ENCODE measurements at regions not wholly inside any gene's neighbourhood (a gene's known extent, or its start where the extent isn't known, plus 50 kb on each side); places are given as distances from the start of the nearest gene placed in this dataset.
A peak's percentile ranks its signal among the peaks of the same experiment; 100 is the strongest.

DNA sequence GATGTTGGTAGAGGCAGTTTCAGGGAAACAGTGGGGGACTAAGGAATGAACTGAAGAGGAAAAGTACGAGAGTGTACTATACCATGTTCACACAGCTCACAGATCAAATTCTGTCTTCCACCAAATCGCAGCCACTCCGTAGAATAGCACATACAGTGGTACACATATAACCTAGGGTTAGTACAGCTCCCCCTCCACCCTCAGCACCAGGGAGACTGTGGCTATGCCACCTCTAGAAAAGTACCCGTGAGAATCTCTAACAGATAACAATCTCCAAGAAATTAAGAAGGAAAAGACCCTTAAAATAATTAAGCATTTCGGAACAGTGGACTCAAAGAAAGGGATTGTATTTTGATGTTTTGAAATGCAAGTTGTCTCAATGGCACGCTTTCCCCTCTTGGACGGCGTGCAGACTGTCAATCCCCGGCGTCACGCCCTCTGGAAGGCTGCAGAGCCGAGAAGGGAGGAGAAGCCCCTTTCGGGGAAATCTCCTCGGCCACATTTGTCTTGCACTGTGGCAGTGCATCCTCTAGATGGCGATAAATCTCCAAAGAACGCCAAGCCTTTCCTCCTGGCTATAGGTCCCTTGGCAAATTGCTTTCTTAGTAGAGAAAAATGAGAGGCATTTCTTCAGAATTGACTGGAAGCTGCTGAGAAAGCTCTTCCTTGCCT, 345.0 kb downstream of the REEP3 start:
- DNase-seq: peak; percentile 71

DNA sequence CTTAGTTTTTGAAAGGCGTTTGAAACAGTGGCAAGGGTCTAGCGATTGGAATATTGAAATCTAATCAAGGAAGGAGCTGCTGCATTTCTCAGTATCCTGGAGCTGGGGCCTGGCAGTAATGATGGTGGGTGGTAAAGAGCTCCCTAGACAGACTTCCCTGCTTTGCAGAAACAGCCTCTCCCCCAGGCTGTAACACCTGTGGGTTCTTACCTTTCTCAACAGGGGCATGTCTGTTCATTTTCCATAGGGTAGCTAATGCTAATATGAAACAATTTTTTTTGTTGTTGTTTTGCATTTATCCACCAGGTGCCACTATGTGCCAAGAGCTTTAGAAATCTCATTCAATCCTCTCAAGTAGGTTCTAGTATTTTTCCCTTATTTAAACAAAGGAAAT, 345.5 kb downstream of the REEP3 start:
- no peak for DNase-seq

DNA sequence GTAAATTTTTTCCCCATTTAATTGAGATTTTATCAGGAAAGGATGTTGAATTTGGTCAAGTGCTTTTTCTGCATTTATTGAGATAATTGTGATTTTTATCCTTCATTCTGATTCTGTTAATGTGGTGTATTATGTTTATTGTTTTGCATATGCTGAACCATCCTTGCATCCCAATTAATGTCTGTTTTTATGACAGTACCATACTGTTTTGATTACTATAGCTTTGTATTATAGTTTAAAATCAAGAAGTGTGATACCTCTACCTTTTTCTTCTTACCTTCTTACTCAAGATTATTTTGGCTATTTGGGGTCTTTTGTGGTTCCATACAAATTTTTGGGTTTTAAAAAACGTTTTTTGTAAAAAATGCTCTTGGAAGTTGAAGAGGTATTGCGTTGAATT, 357.2 kb downstream of the REEP3 start:
- DNase-seq: no peak

DNA sequence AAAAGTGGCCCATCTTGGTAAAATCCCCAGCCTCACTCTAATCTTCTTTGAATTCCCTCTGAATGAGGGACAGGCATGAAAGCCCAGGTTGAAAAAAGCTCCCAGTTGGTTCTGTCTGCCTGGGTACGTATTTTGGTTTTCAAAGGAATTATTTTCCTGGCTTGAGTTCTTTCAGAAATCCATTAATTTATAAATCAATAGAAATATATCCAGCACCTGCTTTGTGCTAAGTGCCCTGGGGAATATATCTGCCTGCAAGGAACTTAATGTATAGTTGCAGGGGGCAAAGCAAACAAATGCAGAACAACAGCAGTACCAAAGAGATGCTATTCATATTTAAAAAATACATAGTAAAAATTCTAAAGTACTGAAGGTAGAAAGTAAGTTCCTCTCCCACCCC, 362.7 kb downstream of the REEP3 start:
- no peak for DNase-seq

DNA sequence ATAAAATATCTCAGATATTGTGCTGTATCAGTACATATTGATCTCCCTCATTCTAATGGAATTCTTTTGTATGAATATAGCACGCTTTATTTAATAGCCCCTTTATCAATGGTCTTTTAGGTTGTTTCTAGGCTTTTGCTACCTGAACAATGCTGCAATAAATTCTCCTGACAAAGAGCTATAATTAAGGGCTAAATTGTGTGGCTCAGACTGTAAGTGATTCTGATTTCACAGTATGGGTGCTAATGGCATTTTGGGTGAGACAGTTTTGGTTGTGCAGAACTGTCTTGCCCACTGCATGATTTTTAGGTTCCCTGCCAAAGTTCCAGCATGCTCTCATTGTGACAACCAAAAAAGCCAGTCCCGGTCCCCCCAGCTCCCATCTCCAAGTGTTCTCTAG, 363.2 kb downstream of the REEP3 start:
- DNase-seq: no peak

DNA sequence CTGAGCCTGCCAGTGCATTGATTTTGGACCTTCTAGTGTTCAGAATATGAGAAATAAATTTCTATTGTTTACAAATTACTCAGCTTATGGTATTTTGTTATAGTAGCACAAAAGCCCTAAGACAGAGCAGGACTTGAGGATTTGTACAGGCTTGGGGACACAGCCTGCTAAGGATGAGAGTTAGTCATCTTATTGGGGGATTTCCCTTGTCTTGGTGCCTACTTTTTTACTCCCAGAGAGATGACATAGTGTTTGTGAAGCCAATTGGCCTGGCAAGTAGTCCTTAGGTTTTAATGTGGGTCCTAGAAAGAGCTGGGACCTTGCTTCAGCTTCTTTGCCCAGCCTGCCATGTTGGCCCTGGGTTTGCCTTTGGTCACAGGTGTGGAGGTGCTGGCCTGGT, 364.0 kb downstream of the REEP3 start:
- DNase-seq: peak; percentile 25

DNA sequence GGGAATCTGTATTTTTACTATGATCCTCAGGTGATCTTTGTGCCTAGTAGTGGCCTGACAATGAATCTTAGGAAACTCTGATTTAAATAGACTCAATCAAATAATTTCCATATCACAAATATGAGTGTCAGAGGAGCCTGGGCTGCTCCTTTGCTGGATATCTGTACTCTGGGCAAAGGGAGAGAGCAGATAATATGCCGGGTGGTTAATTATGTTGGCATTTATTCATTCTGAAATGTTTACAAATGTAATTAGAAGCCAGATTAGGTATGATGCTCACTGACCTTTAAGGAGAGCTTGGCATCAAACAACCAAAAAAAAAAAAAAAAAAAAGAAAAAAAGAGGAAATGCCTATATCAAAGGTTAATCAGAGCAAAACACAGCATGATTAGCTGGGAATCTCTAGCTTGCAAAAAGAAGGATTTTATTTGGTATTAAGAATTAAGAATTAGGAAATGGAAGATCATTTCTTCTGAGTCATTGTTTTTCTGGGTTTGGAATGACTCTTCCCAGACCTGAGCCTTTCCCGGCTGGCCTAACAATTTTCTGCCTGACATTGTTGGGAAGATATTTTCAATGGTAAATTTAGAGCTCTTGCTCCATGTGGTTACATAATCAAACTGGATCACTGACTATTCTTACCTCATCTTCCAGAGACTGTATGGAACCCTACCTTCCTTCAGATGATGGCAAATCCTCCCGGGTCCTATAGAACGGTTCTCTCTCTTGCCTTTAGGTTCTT, 365.3 kb downstream of the REEP3 start:
- peak; percentile 48 for DNase-seq

DNA sequence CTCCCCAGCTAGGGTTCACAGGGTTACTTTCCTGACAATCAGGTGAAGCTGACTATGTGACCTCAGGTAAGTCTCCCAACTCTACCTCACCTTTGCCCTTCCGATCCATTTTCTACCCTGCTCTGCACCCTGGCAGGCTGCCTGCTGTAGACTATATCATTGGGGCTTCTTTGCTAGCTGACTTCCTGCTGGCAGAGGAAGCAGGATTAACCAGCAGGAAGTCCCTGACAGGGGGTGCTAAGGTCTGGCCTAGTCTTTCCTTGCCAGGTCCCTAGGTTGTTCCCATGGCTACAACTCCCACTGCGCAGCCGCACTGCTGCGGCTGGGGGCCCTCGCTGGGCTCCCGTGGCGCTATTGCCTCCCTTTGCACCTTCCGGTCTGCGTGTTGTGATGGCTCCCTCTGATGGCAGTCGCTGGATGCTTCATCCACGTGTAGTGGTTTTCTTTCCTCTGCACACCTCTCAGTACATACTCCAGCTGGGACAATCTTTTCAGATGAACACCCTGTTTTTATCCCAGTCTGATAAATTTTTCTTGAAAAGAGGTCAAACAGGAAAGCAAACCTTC, 365.9 kb downstream of the REEP3 start:
- no peak for DNase-seq

DNA sequence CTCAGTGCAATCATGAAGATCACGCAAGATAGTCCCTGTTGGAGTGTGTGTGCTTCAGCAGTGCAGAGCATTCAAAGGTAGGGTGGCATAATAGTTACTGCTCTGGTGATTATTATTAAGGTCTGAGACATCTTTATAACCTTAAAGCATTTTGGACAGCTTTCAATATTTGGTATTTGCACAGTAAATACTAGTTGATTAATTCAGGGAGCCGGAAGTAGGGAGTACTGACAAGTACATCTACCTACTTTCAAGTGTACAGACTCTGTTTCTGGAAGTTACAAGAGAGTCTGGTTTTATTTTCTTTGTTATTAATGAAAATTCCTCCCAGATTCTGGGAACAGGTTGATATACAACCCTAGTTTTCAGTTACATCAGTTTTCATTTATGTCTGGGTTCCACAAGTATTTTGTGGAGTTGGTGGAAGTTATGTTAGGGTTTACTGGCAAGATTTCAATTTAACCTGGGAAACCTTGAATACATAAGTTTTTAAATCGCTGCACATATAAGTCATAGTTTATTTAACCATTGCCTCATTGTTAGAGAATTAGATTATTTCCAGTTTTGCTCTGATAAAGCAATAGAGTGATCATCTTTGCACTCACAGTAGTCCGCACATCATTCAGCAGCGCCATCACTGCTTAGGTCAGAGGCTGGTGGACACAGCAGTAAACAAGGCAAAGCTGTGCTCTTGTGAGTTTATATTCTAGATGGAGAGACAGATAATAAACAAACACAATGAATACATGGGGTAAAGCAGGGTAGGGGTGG, 366.6 kb downstream of the REEP3 start:
- no peak for DNase-seq

DNA sequence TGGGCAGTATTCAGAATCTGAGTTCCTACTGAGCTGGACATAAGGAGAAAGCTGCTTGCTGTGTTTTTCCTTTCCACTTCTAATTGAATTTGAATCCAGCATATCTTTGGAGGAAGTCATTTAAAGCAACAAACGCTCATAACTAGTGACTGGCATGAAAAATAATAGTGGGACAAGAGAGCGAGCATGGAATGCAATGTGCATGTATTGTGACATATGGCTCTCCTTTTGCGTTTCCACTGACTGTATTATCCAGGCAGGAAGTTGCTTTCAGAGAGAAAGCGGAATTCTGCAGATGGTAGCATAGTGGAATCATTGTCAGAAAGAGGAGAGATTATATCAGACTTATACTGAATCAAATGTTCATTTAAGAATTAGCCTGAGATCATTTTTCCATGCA, 368.6 kb downstream of the REEP3 start:
- peak; percentile 51 for DNase-seq

DNA sequence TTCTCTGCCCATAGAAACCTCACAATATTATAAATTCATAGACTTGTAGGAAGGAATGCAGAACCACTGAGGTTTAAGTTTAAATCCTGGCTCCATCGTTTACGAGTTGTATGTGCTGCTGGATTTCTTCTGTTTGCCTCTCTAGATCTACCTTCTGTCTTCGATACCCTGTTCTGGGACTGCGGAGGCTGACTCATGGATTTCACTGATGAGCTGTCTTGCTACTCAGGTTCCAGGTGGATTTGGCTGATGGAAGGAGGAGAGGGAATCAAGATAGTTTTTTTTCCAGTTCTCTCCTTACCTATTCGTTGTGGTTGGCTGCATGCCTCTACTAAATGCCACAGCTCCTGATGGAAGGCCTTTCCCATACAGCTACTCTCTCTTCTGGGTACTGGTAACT, 375.8 kb downstream of the REEP3 start:
- DNase-seq: no peak

DNA sequence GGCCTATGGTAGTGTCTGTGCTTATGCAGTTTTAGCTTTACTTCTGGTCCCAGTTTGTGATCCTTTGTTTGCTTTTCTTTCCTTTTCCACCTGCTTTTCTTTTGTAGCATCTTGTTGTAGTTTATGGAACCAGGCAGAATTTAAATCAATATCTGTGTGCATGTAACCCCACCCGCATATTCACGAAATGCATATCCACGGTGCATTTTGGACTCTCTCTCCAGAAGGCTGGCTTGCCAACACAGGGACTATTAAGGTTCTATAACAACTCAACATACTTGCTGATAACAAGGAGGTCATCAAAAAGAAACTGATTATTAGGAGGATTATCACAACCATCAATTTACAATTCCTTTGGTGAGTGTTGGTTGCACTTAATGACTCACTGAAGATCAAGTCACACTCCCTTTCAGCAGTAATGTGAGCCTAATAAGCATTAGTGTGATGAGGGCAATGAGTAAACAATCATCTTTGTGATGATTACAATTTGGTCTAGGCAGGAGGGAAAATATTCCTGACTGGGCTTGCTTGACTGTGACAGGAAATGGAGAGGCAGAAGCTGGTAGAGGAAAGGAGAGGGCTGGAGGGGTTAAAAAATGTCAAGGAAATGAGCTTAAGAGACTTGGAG, 378.6 kb downstream of the REEP3 start:
- DNase-seq: no peak

DNA sequence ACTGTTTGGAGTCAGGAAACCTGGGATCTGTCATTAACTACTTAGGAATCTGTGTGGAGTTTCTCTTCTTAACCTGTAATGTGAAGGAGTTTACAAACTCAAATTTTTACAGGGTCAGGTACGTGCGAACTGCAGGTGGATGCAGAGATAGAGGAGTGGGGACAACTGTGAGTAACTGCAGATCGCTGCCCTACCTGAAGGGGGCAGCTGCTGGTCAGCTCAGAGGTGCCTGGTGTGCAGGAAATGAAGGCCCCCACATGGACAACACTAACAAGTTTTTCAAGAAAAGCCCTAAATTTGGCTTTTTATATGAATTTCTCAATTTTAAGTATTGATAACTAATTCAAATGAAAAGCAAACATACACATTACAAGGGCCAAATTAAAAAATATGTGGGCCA, 380.0 kb downstream of the REEP3 start:
- DNase-seq: no peak

DNA sequence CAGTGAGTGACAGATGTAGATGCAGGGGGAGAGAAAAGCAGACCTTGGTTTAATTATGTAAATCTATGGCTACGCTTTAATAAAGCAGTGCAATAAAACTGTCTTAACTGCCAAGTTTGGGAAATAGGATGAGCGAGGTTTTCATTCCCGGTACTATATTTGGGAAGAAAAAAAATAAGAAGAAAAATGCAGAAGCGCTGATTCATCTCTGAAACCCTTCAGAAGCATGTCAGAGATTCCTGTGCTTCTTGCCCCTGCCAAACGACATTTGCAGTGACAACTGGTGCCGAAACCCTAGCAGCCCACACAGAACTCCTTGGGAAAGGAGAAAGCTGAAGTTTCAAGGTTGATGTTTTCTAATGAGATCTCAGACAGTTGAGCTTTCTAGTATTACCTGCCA, 380.7 kb downstream of the REEP3 start:
- DNase-seq: peak; percentile 86

DNA sequence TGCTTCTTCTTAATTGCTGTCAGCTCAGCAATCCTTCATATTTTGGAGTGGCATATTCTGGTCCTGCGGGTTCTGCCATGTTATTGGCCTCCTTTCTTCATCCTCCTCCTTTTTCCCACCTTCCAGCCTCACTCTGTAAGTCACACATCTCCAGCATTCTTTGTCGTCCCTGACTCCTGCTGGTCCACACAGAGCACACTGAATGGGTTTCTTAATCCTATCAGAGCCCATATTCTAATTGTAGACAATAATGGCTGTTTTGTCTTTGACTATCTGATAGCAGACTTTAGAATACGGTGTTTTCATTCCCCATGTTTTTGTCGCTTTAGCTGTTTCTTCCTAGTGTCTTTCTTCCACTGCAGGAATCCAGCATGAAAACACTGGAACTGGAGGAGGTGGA, 389.6 kb downstream of the REEP3 start:
- no peak for DNase-seq

DNA sequence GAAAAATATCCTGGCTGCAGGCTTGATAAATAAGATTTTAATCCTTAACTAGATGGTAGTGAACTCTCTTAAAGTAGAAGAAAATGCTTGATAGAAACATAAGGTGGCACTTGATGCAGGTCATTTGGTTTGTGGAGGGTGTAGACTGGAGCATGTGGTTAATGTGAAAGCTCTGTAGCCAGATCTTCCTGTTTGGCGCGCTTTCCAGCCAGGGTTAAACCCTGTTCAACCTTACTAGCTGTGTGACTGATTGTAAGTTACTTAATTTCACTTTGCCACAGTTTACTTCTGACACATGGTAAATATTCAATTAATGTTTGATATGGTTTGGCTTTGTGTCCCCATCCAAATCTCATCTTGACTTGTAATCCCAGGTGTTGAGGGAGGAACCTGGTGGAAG, 394.0 kb downstream of the REEP3 start:
- no peak for DNase-seq

DNA sequence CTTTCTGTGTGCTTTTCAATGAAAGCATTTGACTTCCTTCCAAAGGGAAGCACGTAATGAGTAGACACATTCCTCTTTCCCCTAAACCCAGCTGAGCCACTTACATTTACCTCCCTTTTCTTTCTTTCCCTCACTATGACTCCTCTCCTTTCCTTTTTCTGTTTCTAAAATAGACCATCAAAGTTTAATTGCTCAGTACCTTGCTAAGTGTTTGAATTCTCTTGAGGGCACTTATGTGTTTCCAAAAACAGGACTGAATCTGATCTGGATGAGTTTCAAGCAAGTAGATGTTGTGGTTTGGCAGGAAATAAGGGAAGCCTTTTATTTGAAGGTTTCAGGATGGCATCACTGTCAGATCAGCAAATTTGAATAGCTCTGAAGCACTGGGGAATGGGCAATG, 396.2 kb downstream of the REEP3 start:
- DNase-seq: peak; percentile 6

DNA sequence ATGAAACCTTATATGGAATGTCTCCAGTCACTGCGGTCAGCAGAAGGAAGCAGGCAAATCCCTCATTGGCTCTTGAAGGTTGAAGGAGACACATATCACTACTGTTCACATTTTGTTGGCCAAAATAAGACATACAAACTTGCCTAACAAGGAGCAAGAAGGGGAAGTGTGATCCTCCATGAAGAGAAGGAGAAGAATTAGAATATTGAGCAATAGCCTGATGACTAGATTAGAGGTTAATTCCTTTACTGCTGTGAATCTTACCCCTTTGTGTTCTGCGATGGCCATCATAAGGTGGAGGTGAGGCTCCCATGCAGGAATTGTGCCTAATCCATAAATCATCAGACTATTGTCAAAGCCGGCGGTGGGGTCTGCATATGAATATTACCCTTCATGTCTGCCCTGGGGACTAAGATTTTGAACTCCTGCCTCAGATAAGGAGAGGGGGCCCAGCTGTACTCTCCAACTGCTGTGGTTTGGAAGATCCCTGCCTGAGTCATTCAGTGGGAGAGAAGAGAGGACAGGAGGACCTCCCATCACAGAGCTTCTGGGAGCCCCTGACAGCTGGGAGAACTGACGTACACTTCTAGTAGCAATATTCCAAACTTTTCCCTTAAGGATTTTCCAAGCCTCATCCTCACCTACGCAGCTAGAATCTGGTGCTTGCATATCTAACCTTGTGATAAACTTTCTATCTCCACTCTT, 398.5 kb downstream of the REEP3 start:
- peak; percentile 24 for DNase-seq

DNA sequence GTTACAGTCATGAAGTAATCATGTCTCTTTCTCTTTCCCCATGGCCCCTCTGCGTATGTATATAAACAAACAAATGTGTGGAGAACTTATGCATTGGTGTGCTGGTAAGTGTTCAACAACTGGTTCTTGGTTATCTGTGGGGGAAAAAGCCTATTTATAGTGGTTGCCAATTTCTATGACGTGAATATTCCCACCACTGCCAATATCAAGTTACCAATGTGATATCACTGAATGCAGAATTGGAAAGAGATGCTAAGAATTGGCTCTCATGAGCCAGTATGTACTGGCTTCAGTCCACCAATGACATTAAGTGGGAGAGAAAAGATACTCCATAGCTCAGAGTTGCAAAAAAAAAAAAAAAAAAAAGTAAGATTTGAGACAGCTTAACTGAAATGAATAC, 399.7 kb downstream of the REEP3 start:
- DNase-seq: no peak

DNA sequence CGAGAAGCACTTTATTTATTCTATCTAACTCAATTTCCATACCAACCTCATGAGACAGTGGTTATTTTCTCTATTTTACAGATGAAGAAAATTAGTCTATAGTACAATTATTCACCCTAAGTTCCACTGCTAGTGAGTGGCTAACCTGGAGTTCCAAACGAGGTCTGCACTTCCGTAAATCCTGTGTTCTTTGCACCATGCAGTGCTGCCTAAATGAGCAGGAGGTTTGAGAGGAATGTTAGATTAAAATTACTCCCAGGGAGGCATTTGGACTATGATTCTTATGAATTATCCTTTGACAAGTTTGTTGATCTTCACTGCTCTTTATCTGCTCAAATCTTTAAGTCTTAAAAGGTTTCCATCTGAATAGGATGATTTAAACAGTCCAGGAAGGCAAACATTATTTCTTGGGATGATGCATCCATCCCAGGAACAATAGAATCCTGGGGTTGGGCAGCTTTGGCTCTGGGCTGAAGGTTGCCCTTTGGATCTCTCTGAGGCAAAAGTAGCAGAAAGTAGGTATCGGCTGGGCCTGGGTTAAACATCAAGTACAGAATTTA, 400.8 kb downstream of the REEP3 start:
- no peak for DNase-seq

DNA sequence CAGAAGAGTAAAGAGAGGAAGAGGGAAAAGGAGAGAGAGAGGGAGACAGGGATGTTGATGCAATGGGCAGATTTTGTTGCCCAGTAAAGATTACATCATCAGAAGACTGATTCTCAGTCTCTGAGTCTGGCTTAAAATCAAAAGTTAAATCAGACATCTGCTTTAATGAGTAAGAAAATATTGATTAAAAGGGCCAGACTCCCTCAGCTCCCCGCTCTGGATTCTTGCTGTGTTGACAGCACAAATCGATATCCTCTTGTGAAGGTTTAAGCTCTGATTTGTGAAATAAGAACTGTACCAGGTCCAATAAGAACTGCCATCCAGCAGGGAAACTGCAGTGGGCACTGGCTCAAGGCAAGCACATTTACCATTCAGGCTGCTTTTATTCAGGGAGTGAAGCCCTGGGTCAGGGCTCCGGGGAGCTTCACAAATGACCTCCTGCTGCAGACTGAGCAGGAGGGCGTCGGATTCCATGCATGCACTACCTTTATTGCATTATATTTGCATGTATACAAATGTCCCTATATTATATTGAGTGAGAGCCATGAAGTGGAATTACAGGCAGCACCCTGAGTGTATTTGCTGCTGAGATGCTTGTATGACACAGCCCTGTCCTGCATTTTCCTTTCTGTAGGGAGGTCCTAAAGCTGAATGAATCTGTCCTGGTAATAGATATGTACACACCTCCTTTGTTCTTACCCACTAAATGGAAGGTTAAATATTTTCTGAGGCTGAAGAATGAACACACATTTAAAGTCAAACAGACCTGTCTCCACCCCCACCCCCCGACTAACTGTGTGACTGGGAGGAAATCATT, 401.5 kb downstream of the REEP3 start:
- DNase-seq: peak; percentile 42
